ENCODE measurements at regions not wholly inside any gene's neighbourhood (a gene's known extent, or its start where the extent isn't known, plus 50 kb on each side); places are given as distances from the start of the nearest gene placed in this dataset.

DNA sequence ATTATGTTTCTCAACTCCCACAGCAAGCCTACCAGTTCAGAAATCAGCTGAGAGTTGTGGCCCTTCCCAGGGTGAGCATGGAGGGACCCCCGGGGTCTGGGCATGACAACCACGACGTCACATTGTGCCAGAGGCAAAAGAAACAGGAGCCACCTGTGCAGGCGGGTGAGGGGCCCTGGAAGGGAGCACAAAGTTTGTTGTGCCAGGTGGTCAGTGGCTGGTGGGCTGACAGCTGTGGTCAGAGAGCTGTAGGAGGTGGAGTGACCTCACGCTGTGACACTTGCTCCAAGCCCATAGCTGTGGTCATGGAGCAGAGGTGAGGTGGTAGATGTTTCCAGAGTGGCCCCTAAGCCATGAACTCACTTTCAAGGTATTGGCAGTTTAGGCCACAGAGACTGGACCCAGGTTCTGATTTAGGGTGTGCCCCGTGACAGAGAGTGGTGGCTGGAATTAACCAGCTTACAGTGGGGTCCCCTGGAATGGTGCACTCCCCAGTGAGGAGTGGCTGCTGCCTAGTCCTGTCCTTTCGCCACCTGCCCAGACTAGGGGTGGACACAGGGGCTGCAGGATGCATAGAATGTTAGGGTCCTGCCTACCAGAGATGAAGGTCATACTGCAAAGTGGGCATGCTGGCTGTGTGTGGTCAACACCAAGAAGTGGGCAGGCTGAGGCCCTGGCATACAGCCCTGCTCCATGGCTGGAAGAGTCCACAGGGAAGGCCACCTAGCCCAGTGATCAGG, 136.4 kb downstream of the GLI2 start:
- Histone ChIP-seq H3K4me3 (ENCODE audit: low read length) (no peak overlapping the region), H3K36me3 (ENCODE audit: insufficient read depth, low read length) (no peaks in the 10 kb centered on the region), H3K9ac (ENCODE audit: low read depth, low read length) (no peak overlapping the region), H3K4me2 (ENCODE audit: low read length) (no peak overlapping the region), H3K4me1 (ENCODE audit: control insufficient read depth, insufficient read depth, low read length) (peaks cover 30% of the 10 kb centered on the region), H3K9me3 (replicated peaks; ENCODE audit: low read length) (no peaks in the 10 kb centered on the region), H3K27me3 (ENCODE audit: control insufficient read depth, insufficient read depth, low read length) (no peaks in the 10 kb centered on the region)

DNA sequence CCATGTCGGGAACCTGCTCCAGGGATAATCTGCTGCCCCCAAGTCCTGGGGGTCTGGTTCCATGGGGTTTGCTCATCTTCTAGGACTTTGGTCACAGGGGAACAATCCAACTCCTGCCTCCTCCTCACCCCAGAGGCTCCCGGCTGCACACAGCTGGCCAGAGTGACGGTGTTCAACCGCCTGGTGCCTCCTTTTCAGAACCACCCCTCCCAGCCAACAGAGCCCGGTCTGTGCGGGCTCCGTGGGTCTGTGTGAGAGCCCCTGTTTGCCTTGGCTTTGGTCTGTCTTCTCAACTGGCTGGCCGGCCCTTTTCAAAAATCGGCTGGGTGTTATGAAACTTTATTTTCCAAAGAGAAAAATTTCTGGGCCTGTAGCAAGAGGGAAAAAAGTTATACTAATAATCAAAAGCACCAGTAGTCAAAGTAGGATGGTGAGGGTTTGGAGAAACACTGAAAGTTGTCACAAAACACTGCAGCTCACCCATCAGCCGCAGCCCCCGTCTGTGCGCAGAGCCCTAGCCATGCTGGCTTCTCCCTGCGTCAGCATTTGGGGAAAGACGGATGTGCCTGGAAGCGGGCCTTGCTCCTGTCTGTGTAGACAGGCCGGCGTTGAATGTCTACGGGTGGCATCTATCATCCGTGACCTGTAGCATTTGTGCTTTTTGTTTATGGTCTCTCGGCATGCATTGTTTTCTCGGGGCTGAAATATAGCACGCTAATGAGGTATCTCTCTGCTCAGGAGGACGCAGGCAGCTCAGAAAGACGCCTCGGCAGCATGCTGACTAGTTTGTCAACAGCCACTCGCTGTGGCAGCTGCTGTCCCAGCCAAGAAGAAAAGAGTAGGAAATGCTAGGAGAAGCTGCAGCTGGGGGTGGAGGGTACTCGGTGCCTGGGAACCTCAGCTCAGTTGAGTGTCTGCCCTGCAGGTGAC, 138.6 kb downstream of the GLI2 start:
- Histone ChIP-seq H3K9ac (ENCODE audit: low read depth, low read length) (no peak overlapping the region), H3K4me3 (ENCODE audit: low read length) (no peak overlapping the region), H3K4me2 (ENCODE audit: low read length) (no peak overlapping the region), H3K27me3 (ENCODE audit: control insufficient read depth, insufficient read depth, low read length) (no peaks in the 10 kb centered on the region), H3K4me1 (ENCODE audit: control insufficient read depth, insufficient read depth, low read length) (peaks cover 16% of the 10 kb centered on the region), H3K9me3 (replicated peaks; ENCODE audit: low read length) (no peaks in the 10 kb centered on the region), H3K36me3 (ENCODE audit: insufficient read depth, low read length) (no peaks in the 10 kb centered on the region)

GRCh38 chr2:120874888-120875275, 139.2 kb downstream of the GLI2 start:
- H3K9me3 ChIP-seq (replicated peaks; ENCODE audit: low read length) = no peaks in the 10 kb centered on the region
- no peak overlapping the region for H3K9ac ChIP-seq (ENCODE audit: low read depth, low read length)
- peaks cover 22% of the 10 kb centered on the region for H3K4me1 ChIP-seq (ENCODE audit: control insufficient read depth, insufficient read depth, low read length)
- H3K36me3 ChIP-seq (ENCODE audit: insufficient read depth, low read length) = no peaks in the 10 kb centered on the region
- no peaks in the 10 kb centered on the region for H3K27me3 ChIP-seq (ENCODE audit: control insufficient read depth, insufficient read depth, low read length)
- no peak overlapping the region for H3K4me3 ChIP-seq (ENCODE audit: low read length)
- no peak overlapping the region for H3K4me2 ChIP-seq (ENCODE audit: low read length)

DNA sequence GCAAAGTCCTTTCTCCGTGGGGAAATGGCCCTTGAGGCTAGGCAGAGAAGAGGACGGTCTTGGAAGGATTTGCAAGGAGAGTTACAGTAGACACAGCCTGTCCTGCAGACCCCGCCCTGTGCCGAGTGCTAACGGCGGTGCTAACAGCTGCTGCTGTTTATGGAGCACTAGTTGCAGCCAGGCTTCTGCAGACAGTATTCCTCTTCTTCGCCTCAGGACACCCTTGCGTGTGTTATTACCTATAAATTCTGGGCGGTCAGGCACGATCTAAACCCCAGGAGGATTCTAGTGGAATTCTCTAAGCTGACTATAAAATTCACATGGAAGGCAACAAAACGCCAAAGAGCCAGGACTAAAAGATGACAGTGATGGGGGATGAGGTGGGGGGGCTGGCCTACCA, 139.8 kb downstream of the GLI2 start:
- Histone ChIP-seq H3K27me3 (ENCODE audit: control insufficient read depth, insufficient read depth, low read length) (no peaks in the 10 kb centered on the region), H3K4me3 (ENCODE audit: low read length) (no peak overlapping the region), H3K4me2 (ENCODE audit: low read length) (no peak overlapping the region), H3K9me3 (replicated peaks; ENCODE audit: low read length) (no peaks in the 10 kb centered on the region), H3K9ac (ENCODE audit: low read depth, low read length) (no peak overlapping the region), H3K4me1 (ENCODE audit: control insufficient read depth, insufficient read depth, low read length) (peaks cover 28% of the 10 kb centered on the region), H3K36me3 (ENCODE audit: insufficient read depth, low read length) (no peaks in the 10 kb centered on the region)

GRCh38 chr2:120876526-120877280, 141.0 kb downstream of the GLI2 start:
- Histone ChIP-seq H3K27me3 (ENCODE audit: control insufficient read depth, insufficient read depth, low read length) (no peaks in the 10 kb centered on the region), H3K4me3 (ENCODE audit: low read length) (no peak overlapping the region), H3K9ac (ENCODE audit: low read depth, low read length) (no peak overlapping the region), H3K4me2 (ENCODE audit: low read length) (no peak overlapping the region), H3K9me3 (replicated peaks; ENCODE audit: low read length) (no peaks in the 10 kb centered on the region), H3K36me3 (ENCODE audit: insufficient read depth, low read length) (no peaks in the 10 kb centered on the region), H3K4me1 (ENCODE audit: control insufficient read depth, insufficient read depth, low read length) (peaks cover 29% of the 10 kb centered on the region)

- Histone ChIP-seq H3K36me3 (ENCODE audit: insufficient read depth, low read length) (no peaks in the 10 kb centered on the region), H3K4me3 (ENCODE audit: low read length) (no peak overlapping the region), H3K4me2 (ENCODE audit: low read length) (no peak overlapping the region), H3K4me1 (ENCODE audit: control insufficient read depth, insufficient read depth, low read length) (peaks cover 29% of the 10 kb centered on the region), H3K27me3 (ENCODE audit: control insufficient read depth, insufficient read depth, low read length) (no peaks in the 10 kb centered on the region), H3K9ac (ENCODE audit: low read depth, low read length) (no peak overlapping the region), H3K9me3 (replicated peaks; ENCODE audit: low read length) (no peaks in the 10 kb centered on the region)
Observed at GRCh38 chr2:120877409-120877808, 141.7 kb downstream of the GLI2 start.

- Histone ChIP-seq H3K4me2 (ENCODE audit: low read length) (no peak overlapping the region), H3K9ac (ENCODE audit: low read depth, low read length) (no peak overlapping the region), H3K36me3 (ENCODE audit: insufficient read depth, low read length) (no peaks in the 10 kb centered on the region), H3K9me3 (replicated peaks; ENCODE audit: low read length) (no peaks in the 10 kb centered on the region), H3K4me1 (ENCODE audit: control insufficient read depth, insufficient read depth, low read length) (peaks cover 29% of the 10 kb centered on the region), H3K4me3 (ENCODE audit: low read length) (no peak overlapping the region), H3K27me3 (ENCODE audit: control insufficient read depth, insufficient read depth, low read length) (no peaks in the 10 kb centered on the region)
Observed at GRCh38 chr2:120878970-120879369, 143.3 kb downstream of the GLI2 start.

DNA sequence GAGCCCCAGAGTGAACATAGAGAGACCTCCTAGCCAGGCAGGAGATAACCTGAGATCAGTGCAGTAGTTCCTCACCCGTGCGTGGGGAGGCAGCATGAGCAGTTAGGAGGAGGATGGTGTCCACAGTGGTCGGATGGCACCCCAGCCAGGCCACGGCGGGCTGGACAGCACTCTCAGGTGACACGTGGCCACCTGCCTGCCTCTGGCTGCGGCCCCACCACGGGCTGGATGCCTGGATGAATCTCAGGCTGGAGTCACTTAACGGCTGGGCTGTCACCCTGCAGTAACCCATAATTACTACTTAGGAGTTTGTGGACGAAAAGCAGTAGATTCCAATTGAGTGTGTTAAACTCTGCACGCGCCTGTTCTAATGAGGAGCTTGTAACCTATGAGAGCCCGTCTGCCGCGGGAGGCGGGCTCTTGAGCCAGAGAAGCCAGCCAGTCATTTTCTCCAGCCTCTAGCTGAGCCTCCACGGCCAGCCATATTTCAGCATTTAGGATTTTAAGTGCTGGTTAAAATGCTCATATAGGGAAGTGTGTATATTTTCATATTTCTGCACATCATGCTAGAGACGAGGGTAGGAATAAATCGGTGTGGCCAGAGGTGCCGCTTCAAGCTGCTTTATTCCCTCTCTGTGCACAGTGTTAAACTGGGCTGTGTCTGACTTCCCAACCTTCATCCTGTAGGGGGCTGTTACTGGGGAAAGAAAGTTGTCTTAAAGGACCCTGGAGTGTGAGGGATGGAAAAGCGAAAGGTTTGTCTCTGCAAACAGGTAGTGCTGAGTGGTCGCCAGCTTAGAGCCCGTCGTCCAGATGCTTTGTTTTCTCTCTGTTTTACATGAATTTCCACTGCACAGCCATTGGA, 144.0 kb downstream of the GLI2 start:
- Histone ChIP-seq H3K36me3 (ENCODE audit: insufficient read depth, low read length) (no peaks in the 10 kb centered on the region), H3K4me2 (ENCODE audit: low read length) (peak overlapping the region; percentile 63), H3K27me3 (ENCODE audit: control insufficient read depth, insufficient read depth, low read length) (no peaks in the 10 kb centered on the region), H3K4me3 (ENCODE audit: low read length) (no peak overlapping the region), H3K4me1 (ENCODE audit: control insufficient read depth, insufficient read depth, low read length) (peaks cover 27% of the 10 kb centered on the region), H3K9me3 (replicated peaks; ENCODE audit: low read length) (no peaks in the 10 kb centered on the region), H3K9ac (ENCODE audit: low read depth, low read length) (no peak overlapping the region)

GRCh38 chr2:120880381-120880780, 144.7 kb downstream of the GLI2 start:
- Histone ChIP-seq H3K27me3 (ENCODE audit: control insufficient read depth, insufficient read depth, low read length) (no peaks in the 10 kb centered on the region), H3K36me3 (ENCODE audit: insufficient read depth, low read length) (no peaks in the 10 kb centered on the region), H3K4me1 (ENCODE audit: control insufficient read depth, insufficient read depth, low read length) (peaks cover 25% of the 10 kb centered on the region), H3K9me3 (replicated peaks; ENCODE audit: low read length) (no peaks in the 10 kb centered on the region), H3K4me2 (ENCODE audit: low read length) (no peak overlapping the region), H3K9ac (ENCODE audit: low read depth, low read length) (no peak overlapping the region), H3K4me3 (ENCODE audit: low read length) (no peak overlapping the region)

GRCh38 chr2:120881981-120882788, 146.5 kb downstream of the GLI2 start:
- H3K36me3 ChIP-seq (ENCODE audit: insufficient read depth, low read length) = no peaks in the 10 kb centered on the region
- H3K27me3 ChIP-seq (ENCODE audit: control insufficient read depth, insufficient read depth, low read length) = no peaks in the 10 kb centered on the region
- H3K4me2 ChIP-seq (ENCODE audit: low read length) = no peak overlapping the region
- no peak overlapping the region for H3K9ac ChIP-seq (ENCODE audit: low read depth, low read length)
- H3K4me1 ChIP-seq (ENCODE audit: control insufficient read depth, insufficient read depth, low read length) = peaks cover 23% of the 10 kb centered on the region
- H3K9me3 ChIP-seq (replicated peaks; ENCODE audit: low read length) = no peaks in the 10 kb centered on the region
- H3K4me3 ChIP-seq (ENCODE audit: low read length) = no peak overlapping the region

Measured in skeletal muscle satellite cell (primary cell).